HG03139 (cell line): ENCODE measurements at regions not wholly inside any gene's neighbourhood (a gene's known extent, or its start where the extent isn't known, plus 50 kb on each side); places are given as distances from the start of the nearest gene placed in this dataset.

Experiments used
- ATAC-seq: cut with Tn5 transposase; IDR thresholded peaks from one replicate; pipeline ENCODE4 v1.9.1; 2021; ENCODE audit not compliant: unreplicated experiment

- ATAC-seq, result no peak
These were observed 150.9 kb downstream of the TM9SF2 start for GRCh38 chr13:99652141-99652540.

- no peak for ATAC-seq
These were observed 149.7 kb downstream of the TM9SF2 start for GRCh38 chr13:99651016-99651415.

DNA sequence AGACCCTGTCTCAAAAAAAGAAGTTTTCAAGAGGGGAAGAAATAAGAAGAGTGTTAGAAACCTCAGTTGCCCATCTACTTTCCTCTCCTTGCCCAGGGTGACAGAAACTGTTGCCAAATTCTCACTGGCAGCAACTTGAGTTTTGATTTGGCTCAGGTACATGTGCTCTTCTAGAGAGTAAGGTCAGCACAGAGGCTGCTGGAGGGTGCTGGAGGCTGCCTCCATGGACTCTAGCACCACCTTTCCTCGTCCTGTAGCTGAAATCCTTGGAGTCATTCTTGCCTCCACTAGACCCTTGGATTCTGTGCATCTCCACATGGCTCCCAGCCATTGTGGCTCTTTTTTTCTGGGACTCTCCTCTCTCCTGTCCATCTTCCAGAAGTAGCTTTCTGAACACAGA, 149.1 kb downstream of the TM9SF2 start:
- ATAC-seq, result no peak

DNA sequence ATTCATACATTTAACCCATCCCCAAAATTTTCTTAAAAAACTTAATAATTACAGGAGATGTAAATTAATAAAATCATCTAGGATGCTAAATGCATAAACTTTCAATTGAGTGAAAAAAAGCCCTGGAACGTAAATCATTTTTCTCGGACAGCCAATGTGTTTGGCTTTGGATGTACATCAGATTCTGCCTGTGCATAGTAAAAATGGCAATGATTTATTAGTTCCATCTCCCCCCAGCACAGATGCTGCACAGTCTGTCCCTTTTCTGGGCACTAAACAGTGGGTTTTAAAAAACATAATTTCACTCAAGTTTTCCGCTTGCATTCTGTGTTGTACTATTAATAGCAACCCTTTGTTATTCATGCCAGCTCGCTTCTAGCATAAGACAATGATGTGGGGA, 147.7 kb downstream of the TM9SF2 start:
- no peak for ATAC-seq

GRCh38 chr13:99648066-99648665, 146.9 kb downstream of the TM9SF2 start:
- no peak for ATAC-seq

DNA sequence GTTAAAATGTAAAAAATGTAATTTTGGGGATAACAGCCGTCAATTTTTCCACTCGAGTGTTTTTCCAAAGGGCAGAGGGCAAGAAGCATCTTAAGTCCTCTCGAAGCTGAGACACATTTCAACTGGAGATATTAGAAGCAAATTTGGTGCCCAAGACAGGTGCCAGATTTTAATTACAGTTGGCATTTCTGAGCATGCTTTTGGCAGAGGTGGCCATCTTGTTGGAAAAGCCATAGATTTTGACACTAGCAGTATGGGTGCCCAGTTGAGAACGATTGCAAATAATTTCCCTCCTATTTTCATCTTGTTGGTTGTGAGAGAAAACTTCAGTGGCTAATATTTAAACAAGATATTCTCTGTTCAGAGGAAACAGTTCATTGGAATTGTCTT, 146.3 kb downstream of the TM9SF2 start:
- no peak for ATAC-seq

GRCh38 chr13:99646866-99647595, 145.8 kb downstream of the TM9SF2 start:
- no peak for ATAC-seq

GRCh38 chr13:99642841-99643240, 141.6 kb downstream of the TM9SF2 start:
- ATAC-seq, result no peak

GRCh38 chr13:99642006-99642405, 140.7 kb downstream of the TM9SF2 start:
- ATAC-seq, result no peak

GRCh38 chr13:99640260-99640659, 139.0 kb downstream of the TM9SF2 start:
- ATAC-seq, result no peak

DNA sequence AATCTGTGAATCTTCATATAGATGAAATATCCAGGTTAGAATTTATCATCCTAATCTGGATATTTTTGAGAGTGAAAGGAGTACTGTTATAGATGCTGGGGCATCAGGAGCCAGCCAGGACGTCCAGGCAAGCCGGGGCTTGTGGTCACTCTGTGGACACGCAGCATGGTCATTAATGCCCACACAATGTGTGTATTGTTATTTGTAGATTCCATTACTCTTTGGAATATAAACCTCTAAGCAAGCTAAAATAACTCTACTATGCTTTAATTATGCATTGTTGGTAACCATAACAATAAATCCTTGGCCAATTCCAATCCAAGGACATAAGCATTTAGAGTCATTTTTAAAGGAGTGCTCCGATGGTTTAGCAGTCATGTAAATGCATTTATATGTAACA, 137.9 kb downstream of the TM9SF2 start:
- ATAC-seq, result no peak

DNA sequence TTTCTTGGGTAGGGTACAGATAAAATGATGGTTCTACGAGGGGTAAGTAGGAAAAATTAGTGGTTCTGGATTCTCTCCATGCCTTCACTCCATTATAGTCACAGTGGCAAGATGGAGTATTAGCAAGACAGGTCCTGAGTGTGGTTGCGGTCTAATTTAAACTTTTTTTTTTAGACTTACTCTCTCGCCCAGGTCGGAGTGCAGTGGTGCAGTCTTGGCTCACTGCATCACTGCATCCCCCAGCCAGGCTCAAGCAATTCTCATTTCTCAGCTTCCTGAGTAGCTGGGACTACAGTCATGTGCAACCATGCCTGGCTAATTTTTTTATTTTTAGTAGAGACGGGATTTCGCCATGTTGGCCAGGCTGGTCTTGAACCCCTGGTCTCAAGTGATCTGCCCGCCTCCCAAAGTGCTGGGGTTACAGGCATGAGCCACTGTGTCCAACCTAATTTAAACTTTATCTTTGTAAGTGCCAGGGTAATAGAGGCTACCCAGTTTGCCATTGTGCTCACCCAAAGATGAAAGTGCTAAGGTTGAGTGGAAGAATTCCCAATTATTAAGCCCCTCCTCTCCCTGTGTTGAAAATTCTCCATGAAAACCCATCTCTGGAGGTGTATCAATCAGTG, 135.6 kb downstream of the TM9SF2 start:
- ATAC-seq, result peak; percentile 70

DNA sequence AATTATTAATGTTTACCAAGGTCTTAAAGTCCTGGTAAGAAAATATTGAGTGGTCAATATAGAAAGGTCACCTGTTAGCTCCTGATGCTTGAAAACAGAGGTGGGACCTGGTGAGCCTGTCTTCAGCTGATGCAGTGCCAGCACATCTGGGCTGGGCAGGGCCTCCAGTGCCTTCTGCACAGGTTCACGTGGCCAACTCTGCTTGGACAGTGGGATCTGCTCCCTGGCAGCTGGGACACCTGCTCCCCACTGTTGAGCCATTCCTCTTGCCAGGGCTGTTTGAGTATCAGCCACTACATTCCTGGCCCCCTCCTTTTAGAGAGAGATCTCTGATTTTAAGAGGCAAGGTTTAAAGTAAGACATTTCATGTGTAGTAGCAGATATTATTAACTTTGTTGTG, 135.0 kb downstream of the TM9SF2 start:
- no peak for ATAC-seq

- no peak for ATAC-seq
These were observed 133.4 kb downstream of the TM9SF2 start for GRCh38 chr13:99634672-99635071.

- no peak for ATAC-seq
These were observed 129.1 kb downstream of the TM9SF2 start for GRCh38 chr13:99630269-99630898.

DNA sequence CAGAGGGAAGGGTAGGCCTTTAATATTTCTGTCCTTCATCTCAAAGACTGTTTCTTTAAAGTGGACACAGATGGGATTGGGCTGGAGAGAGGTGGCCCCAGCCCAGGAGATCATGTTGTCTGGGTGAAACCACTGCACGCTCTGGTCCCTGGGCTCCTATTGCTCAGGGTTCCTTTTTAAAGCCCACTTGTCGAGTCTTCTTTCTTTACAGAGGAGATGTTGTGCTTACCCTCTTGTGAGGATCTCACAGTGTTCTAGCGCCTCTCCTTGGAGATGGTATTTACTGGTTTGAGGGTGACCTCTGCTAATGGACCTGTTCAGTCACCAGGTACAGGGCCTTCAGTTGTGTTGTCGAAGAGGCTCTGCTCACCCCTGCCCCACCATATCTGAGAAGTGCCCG, 128.4 kb downstream of the TM9SF2 start:
- no peak for ATAC-seq

- no peak for ATAC-seq
These were observed 127.2 kb downstream of the TM9SF2 start for GRCh38 chr13:99628442-99628841.

DNA sequence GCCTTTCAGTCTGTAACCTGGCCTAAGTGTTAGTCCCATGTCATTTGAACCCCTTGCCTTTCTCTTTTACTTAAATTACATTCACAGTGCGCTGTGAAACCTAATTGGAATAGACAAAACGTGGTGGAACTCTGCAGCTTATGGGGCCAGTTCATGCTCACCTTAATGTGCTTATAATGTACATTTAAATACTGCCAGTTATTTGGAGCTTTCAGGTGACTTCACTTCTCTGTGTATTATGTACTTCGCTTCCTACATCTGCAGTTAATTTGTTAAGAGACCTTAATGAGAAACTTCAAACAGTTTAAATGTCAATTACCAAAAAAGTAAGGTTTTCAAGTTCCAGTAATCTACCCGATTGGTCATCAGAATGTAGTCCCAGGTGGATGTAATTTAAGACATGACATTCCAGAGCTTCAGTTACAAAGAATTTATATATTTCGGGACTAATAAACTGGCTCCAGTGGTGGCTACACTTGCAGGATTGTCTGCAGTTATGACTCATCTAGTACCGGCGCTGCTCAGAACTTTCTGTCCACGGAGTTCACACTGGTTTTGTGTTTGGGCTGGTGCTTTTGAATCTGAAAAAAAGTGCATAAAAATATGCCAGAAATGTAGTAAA, 125.3 kb downstream of the TM9SF2 start:
- no peak for ATAC-seq

GRCh38 chr13:99624936-99625540, 123.8 kb downstream of the TM9SF2 start:
- no peak for ATAC-seq

- no peak for ATAC-seq
These were observed 119.5 kb downstream of the TM9SF2 start for GRCh38 chr13:99620806-99621205.

DNA sequence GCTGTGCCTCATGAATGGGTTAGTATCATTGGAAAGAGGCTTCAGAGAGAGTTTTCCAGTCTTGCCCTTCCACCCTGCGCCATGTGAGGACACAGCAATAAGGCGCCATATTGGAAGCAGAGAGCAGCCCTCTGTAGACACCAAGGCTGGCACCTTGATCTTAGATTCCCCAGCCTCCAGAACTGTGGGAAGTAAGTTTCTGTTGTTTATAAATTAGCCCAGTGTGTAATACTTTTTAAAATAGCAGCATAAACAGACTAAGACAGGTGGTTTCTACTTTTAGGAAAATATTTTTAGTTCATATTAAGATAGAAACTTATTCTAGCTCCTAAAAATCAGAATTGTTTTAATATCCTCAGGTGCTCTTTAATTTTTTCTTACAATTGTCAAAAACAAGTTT, 117.9 kb downstream of the TM9SF2 start:
- no peak for ATAC-seq
